ENCODE measurements at regions not wholly inside any gene's neighbourhood (a gene's known extent, or its start where the extent isn't known, plus 50 kb on each side); places are given as distances from the start of the nearest gene placed in this dataset.
"Not testable (repeated sequence)": the region's sequence is repeated elsewhere in the genome, so short reads cannot be mapped to it uniquely, and the experiment has no call there.

- H3K9me3 ChIP-seq (ENCODE audit: control insufficient read depth, insufficient read depth, low read depth, low read length); H3K36me3 ChIP-seq (ENCODE audit: control insufficient read depth in 2 of 2, insufficient read depth in 1 of 2, low read length in 2 of 2); POLR2A ChIA-PET; H3K4me1 ChIP-seq (ENCODE audit: control insufficient read depth, insufficient read depth, low read length); H3K27ac ChIP-seq (ENCODE audit: extremely low read depth, low read depth, low read length); H3K4me3 ChIP-seq (ENCODE audit: low read depth, low read length); CTCF ChIA-PET: not testable (repeated sequence)
These were observed 97.2 kb downstream of the FAM72C start for GRCh38 chr1:143874625-143875024.

GRCh38 chr1:143873650-143874049 lies 98.1 kb downstream of the FAM72C start:
- H3K9me3 ChIP-seq (ENCODE audit: control insufficient read depth, insufficient read depth, low read depth, low read length); POLR2A ChIA-PET; CTCF ChIA-PET; H3K27ac ChIP-seq (ENCODE audit: extremely low read depth, low read depth, low read length); H3K4me3 ChIP-seq (ENCODE audit: low read depth, low read length); H3K4me1 ChIP-seq (ENCODE audit: control insufficient read depth, insufficient read depth, low read length); H3K36me3 ChIP-seq (ENCODE audit: control insufficient read depth in 2 of 2, insufficient read depth in 1 of 2, low read length in 2 of 2): not testable (repeated sequence)

- CTCF ChIA-PET; H3K36me3 ChIP-seq (ENCODE audit: control insufficient read depth in 2 of 2, insufficient read depth in 1 of 2, low read length in 2 of 2); H3K4me1 ChIP-seq (ENCODE audit: control insufficient read depth, insufficient read depth, low read length); H3K4me3 ChIP-seq (ENCODE audit: low read depth, low read length); H3K27ac ChIP-seq (ENCODE audit: extremely low read depth, low read depth, low read length); POLR2A ChIA-PET; H3K9me3 ChIP-seq (ENCODE audit: control insufficient read depth, insufficient read depth, low read depth, low read length): not testable (repeated sequence)
These were observed 101.4 kb downstream of the FAM72C start for GRCh38 chr1:143870388-143870787.

- H3K36me3 ChIP-seq (ENCODE audit: control insufficient read depth in 2 of 2, insufficient read depth in 1 of 2, low read length in 2 of 2); POLR2A ChIA-PET; H3K9me3 ChIP-seq (ENCODE audit: control insufficient read depth, insufficient read depth, low read depth, low read length); H3K4me3 ChIP-seq (ENCODE audit: low read depth, low read length); H3K27ac ChIP-seq (ENCODE audit: extremely low read depth, low read depth, low read length); CTCF ChIA-PET; H3K4me1 ChIP-seq (ENCODE audit: control insufficient read depth, insufficient read depth, low read length): not testable (repeated sequence)
These were observed 104.1 kb downstream of the FAM72C start for GRCh38 chr1:143867590-143868220.

GRCh38 chr1:143863901-143864520 lies 107.8 kb downstream of the FAM72C start:
- H3K9me3 ChIP-seq (ENCODE audit: control insufficient read depth, insufficient read depth, low read depth, low read length); H3K27ac ChIP-seq (ENCODE audit: extremely low read depth, low read depth, low read length); H3K4me1 ChIP-seq (ENCODE audit: control insufficient read depth, insufficient read depth, low read length); CTCF ChIA-PET; H3K4me3 ChIP-seq (ENCODE audit: low read depth, low read length); H3K36me3 ChIP-seq (ENCODE audit: control insufficient read depth in 2 of 2, insufficient read depth in 1 of 2, low read length in 2 of 2); POLR2A ChIA-PET: not testable (repeated sequence)

- H3K4me3 ChIP-seq (ENCODE audit: low read depth, low read length); CTCF ChIA-PET; POLR2A ChIA-PET; H3K9me3 ChIP-seq (ENCODE audit: control insufficient read depth, insufficient read depth, low read depth, low read length); H3K4me1 ChIP-seq (ENCODE audit: control insufficient read depth, insufficient read depth, low read length); H3K36me3 ChIP-seq (ENCODE audit: control insufficient read depth in 2 of 2, insufficient read depth in 1 of 2, low read length in 2 of 2); H3K27ac ChIP-seq (ENCODE audit: extremely low read depth, low read depth, low read length): not testable (repeated sequence)
These were observed 109.1 kb downstream of the FAM72C start for GRCh38 chr1:143862722-143863121.

GRCh38 chr1:143861306-143861705 lies 110.5 kb downstream of the FAM72C start:
- H3K9me3 ChIP-seq (ENCODE audit: control insufficient read depth, insufficient read depth, low read depth, low read length); H3K4me1 ChIP-seq (ENCODE audit: control insufficient read depth, insufficient read depth, low read length); H3K36me3 ChIP-seq (ENCODE audit: control insufficient read depth in 2 of 2, insufficient read depth in 1 of 2, low read length in 2 of 2); POLR2A ChIA-PET; H3K27ac ChIP-seq (ENCODE audit: extremely low read depth, low read depth, low read length); H3K4me3 ChIP-seq (ENCODE audit: low read depth, low read length); CTCF ChIA-PET: not testable (repeated sequence)

GRCh38 chr1:143855867-143856266 lies 115.9 kb downstream of the FAM72C start:
- POLR2A ChIA-PET; H3K36me3 ChIP-seq (ENCODE audit: control insufficient read depth in 2 of 2, insufficient read depth in 1 of 2, low read length in 2 of 2); H3K9me3 ChIP-seq (ENCODE audit: control insufficient read depth, insufficient read depth, low read depth, low read length); CTCF ChIA-PET; H3K27ac ChIP-seq (ENCODE audit: extremely low read depth, low read depth, low read length); H3K4me3 ChIP-seq (ENCODE audit: low read depth, low read length); H3K4me1 ChIP-seq (ENCODE audit: control insufficient read depth, insufficient read depth, low read length): not testable (repeated sequence)

- H3K27ac ChIP-seq (ENCODE audit: extremely low read depth, low read depth, low read length); H3K4me1 ChIP-seq (ENCODE audit: control insufficient read depth, insufficient read depth, low read length); H3K36me3 ChIP-seq (ENCODE audit: control insufficient read depth in 2 of 2, insufficient read depth in 1 of 2, low read length in 2 of 2); H3K9me3 ChIP-seq (ENCODE audit: control insufficient read depth, insufficient read depth, low read depth, low read length); H3K4me3 ChIP-seq (ENCODE audit: low read depth, low read length); CTCF ChIA-PET; POLR2A ChIA-PET: not testable (repeated sequence)
These were observed 117.7 kb downstream of the FAM72C start for GRCh38 chr1:143854069-143854468.

- POLR2A ChIA-PET; CTCF ChIA-PET; H3K4me3 ChIP-seq (ENCODE audit: low read depth, low read length); H3K36me3 ChIP-seq (ENCODE audit: control insufficient read depth in 2 of 2, insufficient read depth in 1 of 2, low read length in 2 of 2); H3K27ac ChIP-seq (ENCODE audit: extremely low read depth, low read depth, low read length); H3K4me1 ChIP-seq (ENCODE audit: control insufficient read depth, insufficient read depth, low read length); H3K9me3 ChIP-seq (ENCODE audit: control insufficient read depth, insufficient read depth, low read depth, low read length): not testable (repeated sequence)
These were observed 121.1 kb downstream of the FAM72C start for GRCh38 chr1:143850637-143851036.

- CTCF ChIA-PET; H3K36me3 ChIP-seq (ENCODE audit: control insufficient read depth in 2 of 2, insufficient read depth in 1 of 2, low read length in 2 of 2); H3K9me3 ChIP-seq (ENCODE audit: control insufficient read depth, insufficient read depth, low read depth, low read length); H3K27ac ChIP-seq (ENCODE audit: extremely low read depth, low read depth, low read length); H3K4me3 ChIP-seq (ENCODE audit: low read depth, low read length); H3K4me1 ChIP-seq (ENCODE audit: control insufficient read depth, insufficient read depth, low read length); POLR2A ChIA-PET: not testable (repeated sequence)
These were observed 122.9 kb downstream of the FAM72C start for GRCh38 chr1:143848859-143849258.

GRCh38 chr1:143845193-143845592 lies 126.6 kb downstream of the FAM72C start:
- H3K4me3 ChIP-seq (ENCODE audit: low read depth, low read length); H3K27ac ChIP-seq (ENCODE audit: extremely low read depth, low read depth, low read length); H3K4me1 ChIP-seq (ENCODE audit: control insufficient read depth, insufficient read depth, low read length); H3K9me3 ChIP-seq (ENCODE audit: control insufficient read depth, insufficient read depth, low read depth, low read length); POLR2A ChIA-PET; CTCF ChIA-PET; H3K36me3 ChIP-seq (ENCODE audit: control insufficient read depth in 2 of 2, insufficient read depth in 1 of 2, low read length in 2 of 2): not testable (repeated sequence)
